WTC11 (cell line): ENCODE measurements at regions not wholly inside any gene's neighbourhood (a gene's known extent, or its start where the extent isn't known, plus 50 kb on each side); places are given as distances from the start of the nearest gene placed in this dataset.

ENCODE experiments used
- ATAC-seq: fragments of 200-7000 bp; cut with Tn5 transposase; 2 replicates; pipeline ENCODE4 v1.10.0; 2021; ENCODE audit warnings: mild to moderate bottlenecking, moderate library complexity
- CTCF ChIA-PET: fragments of 300-600 bp; sonication (Branson Sonifier 250); formaldehyde crosslinking; loops from one replicate; lab custom pipeline; 2021; ENCODE audit warnings: antibody characterized with exemption; lab: Charles Lee
- POLR2A ChIA-PET: fragments of 350-600 bp; sonication (Branson Sonifier 250); formaldehyde crosslinking; loops from one replicate; lab custom pipeline; 2021; ENCODE audit warnings: antibody characterized with exemption; lab: Charles Lee
- DNase-seq: peaks from one replicate; pipeline ENCODE4 v3.0.0; 2021; ENCODE audit warnings: low spot score
- H3K27ac Mint-ChIP-seq: 2 replicates; pipeline ENCODE4 v1.8.0; 2021; ENCODE audit warnings: mixed read lengths
- H3K27me3 Mint-ChIP-seq: 2 replicates; pipeline ENCODE4 v1.8.0; 2021; ENCODE audit warnings: low read depth, mild to moderate bottlenecking, moderate library complexity, mixed read lengths
- H3K36me3 Mint-ChIP-seq: 2 replicates; pipeline ENCODE4 v1.8.0; 2021; ENCODE audit warnings: mixed read lengths
- H3K4me1 Mint-ChIP-seq: 2 replicates; pipeline ENCODE4 v1.8.0; 2022; ENCODE audit warnings: mixed read lengths
- H3K4me3 Mint-ChIP-seq: 2 replicates; pipeline ENCODE4 v1.8.0; 2021; ENCODE audit warnings: mild to moderate bottlenecking, moderate library complexity, mixed read lengths
- H3K9me3 Mint-ChIP-seq: 2 replicates; pipeline ENCODE4 v1.8.0; 2021; ENCODE audit warnings: mixed read lengths
- AFF4 ChIP-seq: sonication (generic); formaldehyde crosslinking; IDR thresholded peaks from 2 replicates; pipeline ENCODE4 v1.8.1; 2023; ENCODE audit warnings: mild to moderate bottlenecking, missing genetic modification reagents, borderline replicate concordance
- ATF1 ChIP-seq: sonication (generic); formaldehyde crosslinking; IDR thresholded peaks from 2 replicates; pipeline ENCODE4 v1.8.1; 2023; ENCODE audit warnings: mild to moderate bottlenecking, moderate library complexity, missing genetic modification reagents
- CREB1 ChIP-seq: sonication (generic); formaldehyde crosslinking; IDR thresholded peaks from 2 replicates; pipeline ENCODE4 v1.8.0; 2023; ENCODE audit warnings: mild to moderate bottlenecking, missing genetic modification reagents
- CREM ChIP-seq: sonication (generic); formaldehyde crosslinking; IDR thresholded peaks from 2 replicates; pipeline ENCODE4 v1.8.1; 2022; ENCODE audit warnings: mild to moderate bottlenecking, missing genetic modification reagents, moderate library complexity
- IRF2 ChIP-seq: sonication (generic); formaldehyde crosslinking; IDR thresholded peaks from 2 replicates; pipeline ENCODE4 v1.8.0; 2022; ENCODE audit warnings: low read depth, missing genetic modification reagents, borderline replicate concordance
- JUN ChIP-seq: sonication (generic); formaldehyde crosslinking; IDR thresholded peaks from 2 replicates; pipeline ENCODE4 v1.8.0; 2023; ENCODE audit warnings: mild to moderate bottlenecking, missing genetic modification reagents
- MLX ChIP-seq: sonication (generic); formaldehyde crosslinking; IDR thresholded peaks from 2 replicates; pipeline ENCODE4 v1.8.1; 2023; ENCODE audit warnings: mild to moderate bottlenecking, missing genetic modification reagents, moderate library complexity
- NR2C2 ChIP-seq: sonication (generic); formaldehyde crosslinking; IDR thresholded peaks from 2 replicates; pipeline ENCODE4 v1.8.0; 2022; ENCODE audit warnings: mild to moderate bottlenecking, missing genetic modification reagents
- OVOL2 ChIP-seq: fragments of 250-450 bp; sonication (Bioruptor Pico); IDR thresholded peaks from 2 replicates; pipeline ENCODE4 v1.9.0; 2021; ENCODE audit warnings: mild to moderate bottlenecking, borderline replicate concordance
- SP1 ChIP-seq: sonication (generic); formaldehyde crosslinking; conservative IDR thresholded peaks from 2 replicates; pipeline ENCODE4 v1.8.1; 2022; ENCODE audit warnings: missing genetic modification reagents
- ZBTB21 ChIP-seq: sonication (generic); formaldehyde crosslinking; IDR thresholded peaks from 2 replicates; pipeline ENCODE4 v1.8.1; 2023; ENCODE audit warnings: mild to moderate bottlenecking, missing genetic modification reagents, borderline replicate concordance
- ZNF317 ChIP-seq: sonication (generic); formaldehyde crosslinking; IDR thresholded peaks from 2 replicates; pipeline ENCODE4 v1.8.1; 2023; ENCODE audit warnings: low read depth, mild to moderate bottlenecking, moderate library complexity, missing genetic modification reagents, borderline replicate concordance
- ZNF396 ChIP-seq: fragments of 250-450 bp; sonication (Bioruptor Pico); IDR thresholded peaks from 2 replicates; pipeline ENCODE4 v1.8.0; 2021; ENCODE audit warnings: mild to moderate bottlenecking, moderate library complexity, borderline replicate concordance
- ZNF416 ChIP-seq: fragments of 250-450 bp; sonication (Bioruptor Pico); IDR thresholded peaks from 2 replicates; pipeline ENCODE4 v1.9.0; 2021; ENCODE audit warnings: mild to moderate bottlenecking, inconsistent platforms
- TF ChIP-seq, protein P1 (sequence below): sonication (generic); formaldehyde crosslinking; IDR thresholded peaks from 2 replicates; pipeline ENCODE4 v1.8.1; 2023; ENCODE audit warnings: mild to moderate bottlenecking, moderate library complexity, missing genetic modification reagents
- TF ChIP-seq, protein P2 (sequence below): fragments of 250-450 bp; sonication (Bioruptor Pico); IDR thresholded peaks from 2 replicates; pipeline ENCODE4 v1.8.0; 2021; ENCODE audit warnings: mild to moderate bottlenecking
- TF ChIP-seq, protein P3 (sequence below): fragments of 250-450 bp; sonication (Bioruptor Pico); IDR thresholded peaks from 2 replicates; pipeline ENCODE4 v2.1.2; 2022; ENCODE audit warnings: mild to moderate bottlenecking, moderate library complexity
- TF ChIP-seq, protein P4 (sequence below): sonication (generic); formaldehyde crosslinking; IDR thresholded peaks from 2 replicates; pipeline ENCODE4 v1.8.1; 2023; ENCODE audit warnings: mild to moderate bottlenecking, missing genetic modification reagents

GRCh38 chr6:100212131-100212530, 218.1 kb upstream of the MCHR2 start (continued):
- TF ChIP-seq MLX = no peak
- TF ChIP-seq SP1 = no peak
- no peak for TF ChIP-seq IRF2 (CRISPR knock-in tag)

GRCh38 chr6:100210137-100211117, 216.4 kb upstream of the MCHR2 start:
- Mint-ChIP-seq H3K4me3 (no peak overlapping the region), H3K36me3 (no peaks in the 10 kb centered on the region), H3K9me3 (no peaks in the 10 kb centered on the region), H3K27me3 (no peaks in the 10 kb centered on the region), H3K27ac (no peak overlapping the region), H3K4me1 (peaks cover 9% of the 10 kb centered on the region)
- CTCF ChIA-PET = interaction anchor here (1.1 kb wide), 1 partner anchor 250 kb away, joined by 3 read pairs; no protein-coding TSS in a partner anchor
- DNase-seq (no peak), ATAC-seq (0 out of 2 replicates have a peak, but pooled peaks have one; percentile 43)
- POLR2A ChIA-PET = no interaction called here
- no peak for TF ChIP-seq SP1
- TF ChIP-seq, protein P1, sequence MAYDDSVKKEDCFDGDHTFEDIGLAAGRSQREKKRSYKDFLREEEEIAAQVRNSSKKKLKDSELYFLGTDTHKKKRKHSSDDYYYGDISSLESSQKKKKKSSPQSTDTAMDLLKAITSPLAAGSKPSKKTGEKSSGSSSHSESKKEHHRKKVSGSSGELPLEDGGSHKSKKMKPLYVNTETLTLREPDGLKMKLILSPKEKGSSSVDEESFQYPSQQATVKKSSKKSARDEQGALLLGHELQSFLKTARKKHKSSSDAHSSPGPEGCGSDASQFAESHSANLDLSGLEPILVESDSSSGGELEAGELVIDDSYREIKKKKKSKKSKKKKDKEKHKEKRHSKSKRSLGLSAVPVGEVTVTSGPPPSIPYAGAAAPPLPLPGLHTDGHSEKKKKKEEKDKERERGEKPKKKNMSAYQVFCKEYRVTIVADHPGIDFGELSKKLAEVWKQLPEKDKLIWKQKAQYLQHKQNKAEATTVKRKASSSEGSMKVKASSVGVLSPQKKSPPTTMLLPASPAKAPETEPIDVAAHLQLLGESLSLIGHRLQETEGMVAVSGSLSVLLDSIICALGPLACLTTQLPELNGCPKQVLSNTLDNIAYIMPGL (CRISPR knock-in tag) = no peak
- no peak for TF ChIP-seq NR2C2 (CRISPR knock-in tag)
- TF ChIP-seq CREB1 (CRISPR knock-in tag) = no peak
- TF ChIP-seq ZBTB21 (CRISPR knock-in tag) = no peak
- TF ChIP-seq, protein P2, sequence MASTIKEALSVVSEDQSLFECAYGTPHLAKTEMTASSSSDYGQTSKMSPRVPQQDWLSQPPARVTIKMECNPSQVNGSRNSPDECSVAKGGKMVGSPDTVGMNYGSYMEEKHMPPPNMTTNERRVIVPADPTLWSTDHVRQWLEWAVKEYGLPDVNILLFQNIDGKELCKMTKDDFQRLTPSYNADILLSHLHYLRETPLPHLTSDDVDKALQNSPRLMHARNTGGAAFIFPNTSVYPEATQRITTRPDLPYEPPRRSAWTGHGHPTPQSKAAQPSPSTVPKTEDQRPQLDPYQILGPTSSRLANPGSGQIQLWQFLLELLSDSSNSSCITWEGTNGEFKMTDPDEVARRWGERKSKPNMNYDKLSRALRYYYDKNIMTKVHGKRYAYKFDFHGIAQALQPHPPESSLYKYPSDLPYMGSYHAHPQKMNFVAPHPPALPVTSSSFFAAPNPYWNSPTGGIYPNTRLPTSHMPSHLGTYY (CRISPR knock-in tag) = no peak
- TF ChIP-seq, protein P3, sequence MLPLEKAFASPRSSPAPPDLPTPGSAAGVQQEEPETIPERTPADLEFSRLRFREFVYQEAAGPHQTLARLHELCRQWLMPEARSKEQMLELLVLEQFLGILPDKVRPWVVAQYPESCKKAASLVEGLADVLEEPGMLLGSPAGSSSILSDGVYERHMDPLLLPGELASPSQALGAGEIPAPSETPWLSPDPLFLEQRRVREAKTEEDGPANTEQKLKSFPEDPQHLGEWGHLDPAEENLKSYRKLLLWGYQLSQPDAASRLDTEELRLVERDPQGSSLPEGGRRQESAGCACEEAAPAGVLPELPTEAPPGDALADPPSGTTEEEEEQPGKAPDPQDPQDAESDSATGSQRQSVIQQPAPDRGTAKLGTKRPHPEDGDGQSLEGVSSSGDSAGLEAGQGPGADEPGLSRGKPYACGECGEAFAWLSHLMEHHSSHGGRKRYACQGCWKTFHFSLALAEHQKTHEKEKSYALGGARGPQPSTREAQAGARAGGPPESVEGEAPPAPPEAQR (CRISPR knock-in tag) = no peak
- TF ChIP-seq AFF4 (CRISPR knock-in tag) = no peak
- TF ChIP-seq OVOL2 (CRISPR knock-in tag) = no peak
- TF ChIP-seq ZNF416 = no peak
- no peak for TF ChIP-seq ZNF317 (CRISPR knock-in tag)
- no peak for TF ChIP-seq CREM (CRISPR knock-in tag)
- no peak for TF ChIP-seq ATF1 (CRISPR knock-in tag)
- TF ChIP-seq, protein P4, sequence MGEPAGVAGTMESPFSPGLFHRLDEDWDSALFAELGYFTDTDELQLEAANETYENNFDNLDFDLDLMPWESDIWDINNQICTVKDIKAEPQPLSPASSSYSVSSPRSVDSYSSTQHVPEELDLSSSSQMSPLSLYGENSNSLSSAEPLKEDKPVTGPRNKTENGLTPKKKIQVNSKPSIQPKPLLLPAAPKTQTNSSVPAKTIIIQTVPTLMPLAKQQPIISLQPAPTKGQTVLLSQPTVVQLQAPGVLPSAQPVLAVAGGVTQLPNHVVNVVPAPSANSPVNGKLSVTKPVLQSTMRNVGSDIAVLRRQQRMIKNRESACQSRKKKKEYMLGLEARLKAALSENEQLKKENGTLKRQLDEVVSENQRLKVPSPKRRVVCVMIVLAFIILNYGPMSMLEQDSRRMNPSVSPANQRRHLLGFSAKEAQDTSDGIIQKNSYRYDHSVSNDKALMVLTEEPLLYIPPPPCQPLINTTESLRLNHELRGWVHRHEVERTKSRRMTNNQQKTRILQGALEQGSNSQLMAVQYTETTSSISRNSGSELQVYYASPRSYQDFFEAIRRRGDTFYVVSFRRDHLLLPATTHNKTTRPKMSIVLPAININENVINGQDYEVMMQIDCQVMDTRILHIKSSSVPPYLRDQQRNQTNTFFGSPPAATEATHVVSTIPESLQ = no peak
- TF ChIP-seq ZNF396 (CRISPR knock-in tag) = no peak
- TF ChIP-seq JUN (CRISPR knock-in tag) = no peak
